Caco-2 (cell line): ENCODE measurements at regions not wholly inside any gene's neighbourhood (a gene's known extent, or its start where the extent isn't known, plus 50 kb on each side); places are given as distances from the start of the nearest gene placed in this dataset.

ENCODE experiments used
- BruUV-seq: library from RNA; stranded (reverse); fragments of 400-500 nt; replicated peaks from 2 replicates; lab custom pipeline; 2021; lab: Mats Ljungman, UMichigan
- CTCF ChIA-PET: fragments of 300-600 bp; sonication (Branson Sonifier 250); formaldehyde crosslinking; loops from one replicate; lab custom pipeline; 2022; ENCODE audit warnings: antibody characterized with exemption; lab: Charles Lee
- POLR2A ChIA-PET: fragments of 300-600 bp; sonication (Branson Sonifier 250); formaldehyde crosslinking; loops from one replicate; lab custom pipeline; 2022; ENCODE audit warnings: antibody characterized with exemption; lab: Charles Lee
- DNase-seq, 2 experiments: peaks; one replicate each; pipeline versions ENCODE4 v3.0.0 to v3.0.0-alpha.2; 2020 to 2022
- H3K27me3 ChIP-seq: replicated peaks from 2 replicates; pipeline ENCODE4 v1.6.0; 2011; ENCODE audit warnings: low read length; ENCODE audit not compliant: control insufficient read depth, insufficient read depth
- H3K36me3 ChIP-seq: 2 replicates; pipeline ENCODE4 v1.5.1; 2011; ENCODE audit warnings: low read length; ENCODE audit not compliant: control insufficient read depth, insufficient read depth
- H3K4me1 ChIP-seq: fragments of 250-450 bp; sonication (Bioruptor Pico); 2 replicates; pipeline ENCODE4 v1.5.1; 2020; ENCODE audit warnings: mild to moderate bottlenecking
- H3K4me3 ChIP-seq: 2 replicates; pipeline ENCODE4 v1.5.1; 2011; ENCODE audit warnings: low read depth, mild to moderate bottlenecking, control low read depth, low read length
- H3K9me3 ChIP-seq: fragments of 250-450 bp; sonication (Bioruptor Pico); 2 replicates; pipeline ENCODE4 v1.5.1; 2020; ENCODE audit warnings: mild to moderate bottlenecking, moderate library complexity
- H3K27ac Mint-ChIP-seq: one replicate; pipeline ENCODE4 v1.8.0; 2022; ENCODE audit warnings: mixed read lengths; ENCODE audit not compliant: unreplicated experiment
- H3K27me3 Mint-ChIP-seq: one replicate; pipeline ENCODE4 v1.8.0; 2022; ENCODE audit warnings: mixed read lengths; ENCODE audit not compliant: insufficient read depth, unreplicated experiment
- H3K36me3 Mint-ChIP-seq: one replicate; pipeline ENCODE4 v1.8.0; 2022; ENCODE audit warnings: mild to moderate bottlenecking, mixed read lengths; ENCODE audit not compliant: insufficient read depth, unreplicated experiment
- H3K4me1 Mint-ChIP-seq: one replicate; pipeline ENCODE4 v1.8.0; 2022; ENCODE audit warnings: low read depth, mixed read lengths; ENCODE audit not compliant: unreplicated experiment
- H3K4me3 Mint-ChIP-seq: one replicate; pipeline ENCODE4 v1.8.0; 2022; ENCODE audit warnings: mild to moderate bottlenecking, moderate library complexity, mixed read lengths; ENCODE audit not compliant: unreplicated experiment
- H3K9me3 Mint-ChIP-seq: one replicate; pipeline ENCODE4 v1.8.0; 2022; ENCODE audit warnings: mixed read lengths; ENCODE audit not compliant: unreplicated experiment
- intact Hi-C: fragments of 100-400 bp; cut with micrococcal nuclease; formaldehyde crosslinking; loops from one replicate; pipeline ENCODE4 v1.10.0; 2022; ENCODE audit not compliant: unreplicated experiment
- TF ChIP-seq, protein P1 (sequence below), 2 experiments: fragments of 200-600 bp in 1 of 2; IDR thresholded peaks; 1 replicate in 1 of 2; 2 replicates in 1 of 2; pipeline versions ENCODE4 v1.5.1 to v1.8.0; 2011 to 2022; ENCODE audit warnings: antibody characterized with exemption in 1 of 2, control low read depth in 1 of 2, inconsistent platforms in 1 of 2, low read depth in 1 of 2, low read length in 1 of 2, mild to moderate bottlenecking in 1 of 2, moderate library complexity in 1 of 2; ENCODE audit not compliant: insufficient read depth in 1 of 2, severe bottlenecking in 1 of 2, unreplicated experiment in 1 of 2

DNA sequence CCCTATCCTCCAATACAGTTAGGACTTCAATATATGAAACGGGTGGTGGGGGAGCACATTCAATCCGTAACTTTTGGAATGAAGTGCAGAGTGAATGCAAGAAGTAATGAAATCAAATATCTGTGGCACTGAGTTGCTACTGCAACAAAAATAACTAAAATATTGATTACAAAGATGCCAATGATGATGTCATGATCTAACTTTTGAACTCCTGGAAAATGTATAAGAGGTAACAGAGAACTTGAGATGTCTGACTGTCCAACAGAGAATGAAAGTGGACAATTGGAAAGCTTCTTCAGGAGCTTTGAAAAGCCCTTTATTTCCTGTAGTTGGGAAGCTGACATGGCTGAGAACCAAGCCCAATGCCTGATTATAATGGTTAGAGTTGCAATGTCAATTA lies 279.9 kb downstream of the ZBBX start:
- Histone ChIP-seq H3K36me3 (no peaks in the 10 kb centered on the region), H3K9me3 (no peaks in the 10 kb centered on the region), H3K4me1 (no peaks in the 10 kb centered on the region), H3K27me3 (no peaks in the 10 kb centered on the region), H3K4me3 (no peak overlapping the region)
- BruUV-seq = no TSS peak
- no peaks in the 10 kb centered on the region for H3K27me3 Mint-ChIP-seq
- intact Hi-C loops = no loop called here
- DNase-seq = no peak
- TF ChIP-seq, protein P1, sequence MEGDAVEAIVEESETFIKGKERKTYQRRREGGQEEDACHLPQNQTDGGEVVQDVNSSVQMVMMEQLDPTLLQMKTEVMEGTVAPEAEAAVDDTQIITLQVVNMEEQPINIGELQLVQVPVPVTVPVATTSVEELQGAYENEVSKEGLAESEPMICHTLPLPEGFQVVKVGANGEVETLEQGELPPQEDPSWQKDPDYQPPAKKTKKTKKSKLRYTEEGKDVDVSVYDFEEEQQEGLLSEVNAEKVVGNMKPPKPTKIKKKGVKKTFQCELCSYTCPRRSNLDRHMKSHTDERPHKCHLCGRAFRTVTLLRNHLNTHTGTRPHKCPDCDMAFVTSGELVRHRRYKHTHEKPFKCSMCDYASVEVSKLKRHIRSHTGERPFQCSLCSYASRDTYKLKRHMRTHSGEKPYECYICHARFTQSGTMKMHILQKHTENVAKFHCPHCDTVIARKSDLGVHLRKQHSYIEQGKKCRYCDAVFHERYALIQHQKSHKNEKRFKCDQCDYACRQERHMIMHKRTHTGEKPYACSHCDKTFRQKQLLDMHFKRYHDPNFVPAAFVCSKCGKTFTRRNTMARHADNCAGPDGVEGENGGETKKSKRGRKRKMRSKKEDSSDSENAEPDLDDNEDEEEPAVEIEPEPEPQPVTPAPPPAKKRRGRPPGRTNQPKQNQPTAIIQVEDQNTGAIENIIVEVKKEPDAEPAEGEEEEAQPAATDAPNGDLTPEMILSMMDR (IDR thresholded peaks at IDR 0.05; ENCODE audit: insufficient read depth in 1 of 2, low read depth in 1 of 2, low read length in 1 of 2, severe bottlenecking in 1 of 2, unreplicated experiment in 1 of 2) = no peak
- H3K27ac Mint-ChIP-seq = no peak overlapping the region
- H3K36me3 Mint-ChIP-seq = no peaks in the 10 kb centered on the region
- no peaks in the 10 kb centered on the region for H3K4me1 Mint-ChIP-seq
- H3K9me3 Mint-ChIP-seq = no peaks in the 10 kb centered on the region
- CTCF ChIA-PET = no interaction called here
- POLR2A ChIA-PET = no interaction called here
- no peak overlapping the region for H3K4me3 Mint-ChIP-seq

DNA sequence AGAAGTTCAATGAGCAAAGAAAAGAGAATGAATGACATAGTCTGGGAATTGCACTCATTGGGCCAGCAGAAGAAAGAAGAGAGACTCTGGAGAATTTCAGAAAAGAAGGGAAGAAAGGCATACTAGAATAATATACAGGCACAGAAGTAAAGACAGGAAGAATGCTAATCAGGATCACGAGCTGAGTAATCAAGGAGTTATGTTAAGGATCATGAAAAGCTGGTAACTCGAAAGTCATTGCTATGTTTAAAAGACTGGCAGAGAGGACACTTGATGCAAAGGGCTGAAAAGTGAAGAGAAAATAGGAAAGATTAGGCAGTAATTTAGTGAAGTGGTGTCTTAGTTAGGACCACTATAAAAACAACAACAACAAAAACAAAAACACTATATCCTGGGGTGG lies 284.1 kb downstream of the ZBBX start:
- Histone ChIP-seq H3K27me3 (no peaks in the 10 kb centered on the region), H3K9me3 (no peaks in the 10 kb centered on the region), H3K4me1 (no peaks in the 10 kb centered on the region), H3K36me3 (no peaks in the 10 kb centered on the region), H3K4me3 (no peak overlapping the region)
- Mint-ChIP-seq H3K4me3 (no peak overlapping the region), H3K27ac (no peak overlapping the region), H3K36me3 (no peaks in the 10 kb centered on the region), H3K9me3 (no peaks in the 10 kb centered on the region), H3K4me1 (no peaks in the 10 kb centered on the region), H3K27me3 (no peaks in the 10 kb centered on the region)
- POLR2A ChIA-PET = no interaction called here
- CTCF ChIA-PET = no interaction called here
- TF ChIP-seq, protein P1 (IDR thresholded peaks at IDR 0.05; ENCODE audit: insufficient read depth in 1 of 2, low read depth in 1 of 2, low read length in 1 of 2, severe bottlenecking in 1 of 2, unreplicated experiment in 1 of 2) = no peak
- no TSS peak for BruUV-seq
- DNase-seq = no peak
- intact Hi-C loops = no loop called here

DNA sequence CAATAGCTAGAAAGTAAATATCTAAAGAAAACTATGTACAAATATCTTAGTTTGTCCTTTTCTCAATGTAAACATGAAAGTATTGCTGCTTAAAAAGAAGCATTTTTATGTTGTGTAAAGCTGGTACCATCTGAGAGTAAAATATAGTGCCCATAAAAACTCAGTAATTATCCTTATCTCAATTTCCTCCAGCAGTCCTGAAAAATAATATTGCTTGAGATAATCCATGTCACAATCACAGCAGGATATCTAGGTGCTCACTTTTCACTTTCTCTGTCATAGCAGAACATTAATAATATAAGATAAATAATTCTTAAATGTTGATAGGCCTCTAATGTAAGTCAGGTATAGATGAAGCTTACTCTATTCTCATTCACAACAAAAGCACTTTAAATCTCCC lies 285.5 kb downstream of the ZBBX start:
- H3K4me3 Mint-ChIP-seq = no peak overlapping the region
- Histone ChIP-seq H3K4me3 (no peak overlapping the region), H3K27me3 (no peaks in the 10 kb centered on the region), H3K4me1 (no peaks in the 10 kb centered on the region), H3K9me3 (no peaks in the 10 kb centered on the region), H3K36me3 (no peaks in the 10 kb centered on the region)
- intact Hi-C loops = no loop called here
- no peak for DNase-seq
- ChIA-PET POLR2A (no interaction called here), CTCF (no interaction called here)
- TF ChIP-seq, protein P1 (IDR thresholded peaks at IDR 0.05; ENCODE audit: insufficient read depth in 1 of 2, low read depth in 1 of 2, low read length in 1 of 2, severe bottlenecking in 1 of 2, unreplicated experiment in 1 of 2) = no peak
- BruUV-seq = no TSS peak
- no peaks in the 10 kb centered on the region for H3K4me1 Mint-ChIP-seq
- no peaks in the 10 kb centered on the region for H3K9me3 Mint-ChIP-seq
- H3K27ac Mint-ChIP-seq = no peak overlapping the region
- no peaks in the 10 kb centered on the region for H3K36me3 Mint-ChIP-seq
- H3K27me3 Mint-ChIP-seq = no peaks in the 10 kb centered on the region
